Nephron (organoid): ENCODE measurements at regions not wholly inside any gene's neighbourhood (a gene's known extent, or its start where the extent isn't known, plus 50 kb on each side); places are given as distances from the start of the nearest gene placed in this dataset.

Experiments used
- H3K27ac Mint-ChIP-seq, 3 experiments: 2 replicates each; pipeline ENCODE4 v1.8.0; 2020; ENCODE audit warnings: mixed read lengths in 3 of 3, mild to moderate bottlenecking in 2 of 3, moderate library complexity in 1 of 3
- H3K27me3 Mint-ChIP-seq: 2 replicates; pipeline ENCODE4 v1.8.0; 2021; ENCODE audit warnings: low read depth, mild to moderate bottlenecking, moderate library complexity, mixed read lengths
- H3K36me3 Mint-ChIP-seq: 2 replicates; pipeline ENCODE4 v1.8.0; 2020; ENCODE audit warnings: low read depth, mixed read lengths
- H3K4me1 Mint-ChIP-seq: 2 replicates; pipeline ENCODE4 v1.8.0; 2020; ENCODE audit warnings: mixed read lengths
- H3K4me3 Mint-ChIP-seq, 3 experiments: 2 replicates each; pipeline ENCODE4 v1.8.0; 2020; ENCODE audit warnings: mild to moderate bottlenecking in 3 of 3, mixed read lengths in 3 of 3, moderate library complexity in 2 of 3
- H3K9me3 Mint-ChIP-seq: 2 replicates; pipeline ENCODE4 v1.8.0; 2020; ENCODE audit warnings: mixed read lengths
- CTCF ChIP-seq, 3 experiments: fragments of 200-600 bp; sonication (generic); IDR thresholded peaks; one replicate each; pipeline ENCODE4 v1.5.0; 2021; ENCODE audit warnings: antibody characterized with exemption in 3 of 3; ENCODE audit not compliant: unreplicated experiment in 3 of 3

- no peak overlapping the region for H3K4me3 Mint-ChIP-seq
- no peaks in the 10 kb centered on the region for H3K36me3 Mint-ChIP-seq
- H3K27me3 Mint-ChIP-seq: peaks cover 5% of the 10 kb centered on the region
- H3K27ac Mint-ChIP-seq: no peak overlapping the region
- H3K9me3 Mint-ChIP-seq: no peaks in the 10 kb centered on the region
- no peak for TF ChIP-seq CTCF (IDR thresholded peaks at IDR 0.05; ENCODE audit: unreplicated experiment in 3 of 3)
- peaks cover 8% of the 10 kb centered on the region for H3K4me1 Mint-ChIP-seq
Measured at GRCh38 chr6:74567281-74567922, 638.5 kb downstream of the COL12A1 start.

- Mint-ChIP-seq H3K4me3 (no peak overlapping the region), H3K4me1 (peaks cover 8% of the 10 kb centered on the region), H3K36me3 (no peaks in the 10 kb centered on the region)
Measured at GRCh38 chr6:74557236-74557635, 648.6 kb downstream of the COL12A1 start.

DNA sequence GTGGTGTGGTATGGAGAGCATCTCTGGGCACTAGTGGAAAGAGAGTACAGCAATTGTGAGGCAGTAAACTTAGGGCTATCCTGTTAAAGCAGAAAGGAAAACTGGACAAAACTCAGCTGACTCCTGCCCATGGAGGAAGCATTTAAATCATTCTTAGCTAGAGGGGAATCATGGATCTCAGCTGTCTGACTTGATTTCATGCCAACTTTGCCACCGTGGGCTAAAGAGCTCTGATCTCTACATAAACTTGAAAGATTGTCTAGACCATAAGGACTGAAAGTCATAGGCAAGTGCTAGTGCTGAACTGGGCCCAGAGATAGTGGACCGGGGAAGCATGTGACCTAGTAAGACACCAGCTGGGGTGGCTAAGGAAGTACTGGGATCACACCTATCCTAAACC lies 651.8 kb downstream of the COL12A1 start:
- peaks cover 3% of the 10 kb centered on the region for H3K9me3 Mint-ChIP-seq
- H3K4me3 Mint-ChIP-seq: no peak overlapping the region
- peaks cover 8% of the 10 kb centered on the region for H3K4me1 Mint-ChIP-seq
- no peaks in the 10 kb centered on the region for H3K36me3 Mint-ChIP-seq
- no peak for TF ChIP-seq CTCF (IDR thresholded peaks at IDR 0.05; ENCODE audit: unreplicated experiment in 3 of 3)
- H3K27ac Mint-ChIP-seq: no peak overlapping the region
- H3K27me3 Mint-ChIP-seq: no peaks in the 10 kb centered on the region

More at GRCh38 chr6:74557236-74557635, 648.6 kb downstream of the COL12A1 start:
- Mint-ChIP-seq H3K27me3 (no peaks in the 10 kb centered on the region), H3K9me3 (peaks cover 5% of the 10 kb centered on the region), H3K27ac (no peak overlapping the region)
- TF ChIP-seq CTCF (IDR thresholded peaks at IDR 0.05; ENCODE audit: unreplicated experiment in 3 of 3): no peak

GRCh38 chr6:74551896-74552295 lies 654.0 kb downstream of the COL12A1 start:
- Mint-ChIP-seq H3K4me3 (no peak overlapping the region), H3K27me3 (no peaks in the 10 kb centered on the region), H3K27ac (no peak overlapping the region), H3K9me3 (peaks cover 3% of the 10 kb centered on the region), H3K4me1 (peaks cover 8% of the 10 kb centered on the region), H3K36me3 (no peaks in the 10 kb centered on the region)
- no peak for TF ChIP-seq CTCF (IDR thresholded peaks at IDR 0.05; ENCODE audit: unreplicated experiment in 3 of 3)

- no peaks in the 10 kb centered on the region for H3K27me3 Mint-ChIP-seq
- H3K9me3 Mint-ChIP-seq: peaks cover under 1% of the 10 kb centered on the region
- H3K27ac Mint-ChIP-seq: no peak overlapping the region
- H3K4me3 Mint-ChIP-seq: no peak overlapping the region
- no peak for TF ChIP-seq CTCF (IDR thresholded peaks at IDR 0.05; ENCODE audit: unreplicated experiment in 3 of 3)
- H3K36me3 Mint-ChIP-seq: no peaks in the 10 kb centered on the region
- H3K4me1 Mint-ChIP-seq: peaks cover 8% of the 10 kb centered on the region
Measured at GRCh38 chr6:74550821-74551220, 655.0 kb downstream of the COL12A1 start.

GRCh38 chr6:74549746-74550145 lies 656.1 kb downstream of the COL12A1 start:
- no peak for TF ChIP-seq CTCF (IDR thresholded peaks at IDR 0.05; ENCODE audit: unreplicated experiment in 3 of 3)
- Mint-ChIP-seq H3K4me1 (peaks cover 8% of the 10 kb centered on the region), H3K36me3 (no peaks in the 10 kb centered on the region), H3K9me3 (peaks cover 5% of the 10 kb centered on the region), H3K27me3 (no peaks in the 10 kb centered on the region), H3K27ac (no peak overlapping the region), H3K4me3 (no peak overlapping the region)
